Astrocyte (in vitro differentiated cells and primary cell): ENCODE measurements at regions not wholly inside any gene's neighbourhood (a gene's known extent, or its start where the extent isn't known, plus 50 kb on each side); places are given as distances from the start of the nearest gene placed in this dataset.

Experiments used
- DNase-seq: peaks from one replicate; pipeline ENCODE4 v3.0.0-alpha.2; 2010; ENCODE audit warnings: low read depth
- FAIRE-seq: peaks from 2 replicates; lab custom pipeline; 2011; peaks lifted over from hg19 to GRCh38; lab: Jason Lieb, UNC
- H2AFZ ChIP-seq: 2 replicates; pipeline ENCODE4 v1.6.0; 2012; ENCODE audit warnings: low read depth, low read length, inconsistent platforms
- H3K27ac ChIP-seq: 2 replicates; pipeline ENCODE4 v1.5.1; 2011; ENCODE audit warnings: low read depth, low read length, inconsistent platforms
- H3K27me3 ChIP-seq: 2 replicates; pipeline ENCODE4 v1.6.0; 2011; ENCODE audit warnings: low read length, inconsistent platforms; ENCODE audit not compliant: insufficient read depth
- H3K36me3 ChIP-seq: 2 replicates; pipeline ENCODE4 v1.5.1; 2011; ENCODE audit warnings: low read length, inconsistent platforms; ENCODE audit not compliant: insufficient read depth
- H3K4me1 ChIP-seq: 2 replicates; pipeline ENCODE4 v1.5.1; 2011; ENCODE audit warnings: low read length, inconsistent platforms; ENCODE audit not compliant: insufficient read depth
- H3K4me2 ChIP-seq: 2 replicates; pipeline ENCODE4 v1.6.0; 2012; ENCODE audit warnings: low read length, inconsistent platforms
- H3K4me3 ChIP-seq: 2 replicates; pipeline ENCODE4 v1.5.1; 2011; ENCODE audit warnings: low read depth, mild to moderate bottlenecking, low read length, inconsistent platforms; ENCODE audit not compliant: insufficient read depth
- H3K79me2 ChIP-seq: 2 replicates; pipeline ENCODE4 v1.6.0; 2012; ENCODE audit warnings: mild to moderate bottlenecking, low read length, inconsistent platforms; ENCODE audit not compliant: insufficient read depth
- H3K9ac ChIP-seq: 2 replicates; pipeline ENCODE4 v1.6.0; 2012; ENCODE audit warnings: mild to moderate bottlenecking, low read length, inconsistent platforms
- H3K9me3 ChIP-seq: 2 replicates; pipeline ENCODE4 v1.5.1; 2012; ENCODE audit warnings: low read depth, mild to moderate bottlenecking, low read length, inconsistent platforms; ENCODE audit not compliant: insufficient read depth
- H4K20me1 ChIP-seq: 2 replicates; pipeline ENCODE4 v1.6.0; 2012; ENCODE audit warnings: low read length, inconsistent platforms; ENCODE audit not compliant: insufficient read depth
- H3K27ac Mint-ChIP-seq: one replicate; pipeline ENCODE4 v1.8.0; 2021; ENCODE audit warnings: mild to moderate bottlenecking, mixed read lengths; ENCODE audit not compliant: unreplicated experiment
- H3K27me3 Mint-ChIP-seq: one replicate; pipeline ENCODE4 v1.8.0; 2021; ENCODE audit warnings: low read depth, mixed read lengths; ENCODE audit not compliant: unreplicated experiment
- H3K36me3 Mint-ChIP-seq: one replicate; pipeline ENCODE4 v1.8.0; 2021; ENCODE audit warnings: low read depth, mixed read lengths; ENCODE audit not compliant: unreplicated experiment
- H3K4me1 Mint-ChIP-seq: one replicate; pipeline ENCODE4 v1.8.0; 2021; ENCODE audit warnings: low read depth, mixed read lengths; ENCODE audit not compliant: unreplicated experiment
- H3K4me3 Mint-ChIP-seq: one replicate; pipeline ENCODE4 v1.8.0; 2021; ENCODE audit warnings: mild to moderate bottlenecking, moderate library complexity, mixed read lengths; ENCODE audit not compliant: unreplicated experiment
- H3K9me3 Mint-ChIP-seq: one replicate; pipeline ENCODE4 v1.8.0; 2021; ENCODE audit warnings: mild to moderate bottlenecking, mixed read lengths; ENCODE audit not compliant: unreplicated experiment
- CTCF ChIP-seq: IDR thresholded peaks from 2 replicates; pipeline ENCODE4 v1.5.1; 2011; ENCODE audit warnings: low read depth, mild to moderate bottlenecking, inconsistent platforms, low read length, moderate library complexity; ENCODE audit not compliant: insufficient read depth
- EZH2 ChIP-seq: IDR thresholded peaks from 2 replicates; pipeline ENCODE4 v1.6.1; 2012; ENCODE audit warnings: mild to moderate bottlenecking, low read length, inconsistent platforms; ENCODE audit not compliant: insufficient read depth

GRCh38 chr10:100614429-100615095 lies 78.8 kb downstream of the HIF1AN start:
- Histone ChIP-seq H4K20me1 (no peaks in the 10 kb centered on the region), H3K4me1 (no peaks in the 10 kb centered on the region), H3K9me3 (no peaks in the 10 kb centered on the region), H3K4me3 (no peak overlapping the region), H3K27me3 (peaks cover 19% of the 10 kb centered on the region), H2AFZ (no peak overlapping the region), H3K27ac (no peak overlapping the region), H3K36me3 (no peaks in the 10 kb centered on the region), H3K4me2 (no peak overlapping the region), H3K79me2 (no peaks in the 10 kb centered on the region), H3K9ac (no peak overlapping the region)
- H3K4me1 Mint-ChIP-seq, result no peaks in the 10 kb centered on the region
- no peak overlapping the region for H3K4me3 Mint-ChIP-seq
- peaks cover 79% of the 10 kb centered on the region for H3K27me3 Mint-ChIP-seq
- FAIRE-seq (no peak), DNase-seq (no peak)
- H3K36me3 Mint-ChIP-seq, result peaks cover 2% of the 10 kb centered on the region
- TF ChIP-seq EZH2, result no peak
- TF ChIP-seq CTCF, result no peak
- no peak overlapping the region for H3K27ac Mint-ChIP-seq
- peaks cover 2% of the 10 kb centered on the region for H3K9me3 Mint-ChIP-seq

- no peak for FAIRE-seq
- no peak overlapping the region for H3K4me2 ChIP-seq
- H3K4me1 Mint-ChIP-seq, result no peaks in the 10 kb centered on the region
- peaks cover 25% of the 10 kb centered on the region for H3K27me3 ChIP-seq
- no peaks in the 10 kb centered on the region for H3K9me3 ChIP-seq
- H3K4me3 Mint-ChIP-seq, result no peak overlapping the region
- no peak for DNase-seq
- H3K27ac ChIP-seq, result no peak overlapping the region
- no peak overlapping the region for H3K9ac ChIP-seq
- H3K36me3 Mint-ChIP-seq, result peaks cover 2% of the 10 kb centered on the region
- H3K27me3 Mint-ChIP-seq, result peaks cover 78% of the 10 kb centered on the region
- no peak overlapping the region for H3K4me3 ChIP-seq
- no peaks in the 10 kb centered on the region for H4K20me1 ChIP-seq
- H2AFZ ChIP-seq, result no peak overlapping the region
- no peaks in the 10 kb centered on the region for H3K4me1 ChIP-seq
- H3K9me3 Mint-ChIP-seq, result peaks cover 2% of the 10 kb centered on the region
- no peak for TF ChIP-seq CTCF
- no peak for TF ChIP-seq EZH2
- no peak overlapping the region for H3K27ac Mint-ChIP-seq
- no peaks in the 10 kb centered on the region for H3K79me2 ChIP-seq
- no peaks in the 10 kb centered on the region for H3K36me3 ChIP-seq
Measured at GRCh38 chr10:100615241-100615640, 79.5 kb downstream of the HIF1AN start.

- Mint-ChIP-seq H3K4me1 (no peaks in the 10 kb centered on the region), H3K9me3 (peaks cover 2% of the 10 kb centered on the region), H3K36me3 (peaks cover 2% of the 10 kb centered on the region), H3K4me3 (no peak overlapping the region), H3K27ac (no peak overlapping the region), H3K27me3 (peaks cover 83% of the 10 kb centered on the region)
- DNase-seq, result no peak
- Histone ChIP-seq H3K4me2 (no peak overlapping the region), H3K9me3 (no peaks in the 10 kb centered on the region), H3K4me3 (no peak overlapping the region), H3K9ac (no peak overlapping the region), H3K27me3 (peaks cover 31% of the 10 kb centered on the region), H3K4me1 (no peaks in the 10 kb centered on the region), H4K20me1 (no peaks in the 10 kb centered on the region), H2AFZ (no peak overlapping the region), H3K27ac (no peak overlapping the region), H3K36me3 (no peaks in the 10 kb centered on the region), H3K79me2 (no peaks in the 10 kb centered on the region)
- no peak for FAIRE-seq
- TF ChIP-seq CTCF (no peak), EZH2 (no peak)
Measured at GRCh38 chr10:100615908-100616307, 80.2 kb downstream of the HIF1AN start.
